GM18861 (cell line): ENCODE measurements at regions not wholly inside any gene's neighbourhood (a gene's known extent, or its start where the extent isn't known, plus 50 kb on each side); places are given as distances from the start of the nearest gene placed in this dataset.
A peak's percentile ranks its signal among the peaks of the same experiment; 100 is the strongest.
"Not testable (repeated sequence)": the region's sequence is repeated elsewhere in the genome, so short reads cannot be mapped to it uniquely, and the experiment has no call there.

Source experiments
- ATAC-seq: cut with Tn5 transposase; IDR thresholded peaks from one replicate; pipeline ENCODE4 v1.9.1; 2021; ENCODE audit not compliant: unreplicated experiment

GRCh38 chr2:160721089-160722040 is 227.8 kb upstream of the RBMS1 start:
- ATAC-seq: no peak

DNA sequence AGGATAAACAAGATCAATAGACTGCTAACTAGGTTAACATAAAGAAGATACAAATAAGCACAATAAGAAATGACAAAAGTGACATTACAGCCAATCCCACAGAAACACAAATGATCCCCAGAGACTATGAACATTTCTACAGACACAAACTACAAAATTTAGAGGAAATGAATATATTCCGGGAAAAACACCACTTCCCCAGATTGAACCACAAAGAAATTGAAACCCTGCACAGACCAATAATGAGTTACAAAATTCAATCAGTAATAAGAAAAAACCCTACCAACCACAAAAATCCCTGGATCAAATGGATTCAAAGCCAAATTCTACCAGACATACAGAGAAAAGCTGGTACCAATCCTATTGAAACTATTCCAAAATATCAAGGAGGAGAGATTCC is 232.4 kb upstream of the RBMS1 start:
- ATAC-seq: no peak

DNA sequence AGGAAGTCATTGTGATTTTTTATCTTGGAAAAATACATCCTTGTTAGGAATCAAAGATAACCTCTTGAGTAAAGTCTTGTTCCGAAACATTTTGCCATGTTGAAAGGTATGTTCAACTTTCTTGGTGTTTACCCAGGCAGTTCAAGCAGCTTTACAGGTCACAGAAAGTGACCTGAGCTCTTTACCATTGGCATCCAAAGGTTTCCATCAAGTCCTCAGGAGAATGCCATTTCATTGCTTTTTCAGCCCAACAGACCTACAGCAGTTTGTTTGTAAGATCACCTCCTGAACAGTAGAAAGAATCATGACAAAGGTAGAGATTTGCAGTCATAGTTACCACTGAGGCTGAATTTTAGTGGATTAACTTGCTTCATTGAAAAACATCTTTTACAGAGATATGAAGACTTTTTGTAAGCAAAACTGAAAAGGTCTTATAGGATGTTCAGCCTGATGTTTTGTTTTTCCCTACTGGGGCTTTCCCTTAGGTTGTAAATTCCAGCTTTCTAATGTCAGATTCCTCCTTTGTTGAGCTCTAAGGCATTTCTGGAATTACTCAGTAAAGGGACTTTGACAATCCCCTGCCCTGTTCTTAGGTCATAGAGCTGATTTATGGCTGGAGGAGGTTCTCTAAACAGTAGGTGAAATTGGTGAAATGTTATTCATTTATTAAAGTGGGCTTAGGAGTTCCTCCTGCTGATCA is 236.8 kb upstream of the RBMS1 start:
- no peak for ATAC-seq

DNA sequence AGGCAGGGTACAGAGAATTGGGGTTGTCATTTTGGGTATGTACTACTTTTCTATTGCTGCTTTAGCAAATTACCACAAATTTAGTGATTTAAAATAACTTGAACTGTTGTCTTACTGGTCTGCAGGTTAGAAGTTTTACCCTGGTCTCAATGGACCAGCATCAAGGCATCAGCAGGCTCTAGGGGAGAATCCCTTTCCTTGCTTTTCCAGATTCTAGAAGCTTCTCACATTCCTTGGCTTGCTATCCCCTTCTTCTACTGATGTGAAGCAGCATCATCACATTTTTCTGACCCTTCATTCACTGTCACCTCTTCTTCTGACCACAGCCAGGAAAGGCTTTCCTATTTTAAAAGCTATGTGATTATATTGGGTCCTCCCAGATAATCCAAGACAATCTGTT is 237.8 kb upstream of the RBMS1 start:
- no peak for ATAC-seq

- no peak for ATAC-seq
Observed at GRCh38 chr2:160731856-160732255, 238.2 kb upstream of the RBMS1 start.

DNA sequence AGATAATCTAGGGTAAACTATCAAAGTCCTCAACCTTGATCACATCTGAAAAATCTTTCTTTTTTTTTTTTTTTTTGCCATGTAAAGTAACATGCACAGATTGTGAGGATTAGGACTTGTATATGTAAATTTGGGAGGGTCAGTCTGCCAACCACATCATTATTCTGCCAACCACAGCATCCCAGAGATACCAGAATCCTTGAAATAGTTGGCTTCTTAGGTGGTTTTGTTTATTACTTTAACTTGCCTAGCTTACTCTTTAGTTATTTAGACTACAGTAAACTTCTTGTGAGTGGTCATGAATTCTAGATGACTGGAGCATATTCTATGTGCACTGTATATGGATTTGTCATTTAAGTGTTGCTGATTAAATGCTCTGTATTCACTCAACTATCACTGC is 242.1 kb upstream of the RBMS1 start:
- no peak for ATAC-seq

DNA sequence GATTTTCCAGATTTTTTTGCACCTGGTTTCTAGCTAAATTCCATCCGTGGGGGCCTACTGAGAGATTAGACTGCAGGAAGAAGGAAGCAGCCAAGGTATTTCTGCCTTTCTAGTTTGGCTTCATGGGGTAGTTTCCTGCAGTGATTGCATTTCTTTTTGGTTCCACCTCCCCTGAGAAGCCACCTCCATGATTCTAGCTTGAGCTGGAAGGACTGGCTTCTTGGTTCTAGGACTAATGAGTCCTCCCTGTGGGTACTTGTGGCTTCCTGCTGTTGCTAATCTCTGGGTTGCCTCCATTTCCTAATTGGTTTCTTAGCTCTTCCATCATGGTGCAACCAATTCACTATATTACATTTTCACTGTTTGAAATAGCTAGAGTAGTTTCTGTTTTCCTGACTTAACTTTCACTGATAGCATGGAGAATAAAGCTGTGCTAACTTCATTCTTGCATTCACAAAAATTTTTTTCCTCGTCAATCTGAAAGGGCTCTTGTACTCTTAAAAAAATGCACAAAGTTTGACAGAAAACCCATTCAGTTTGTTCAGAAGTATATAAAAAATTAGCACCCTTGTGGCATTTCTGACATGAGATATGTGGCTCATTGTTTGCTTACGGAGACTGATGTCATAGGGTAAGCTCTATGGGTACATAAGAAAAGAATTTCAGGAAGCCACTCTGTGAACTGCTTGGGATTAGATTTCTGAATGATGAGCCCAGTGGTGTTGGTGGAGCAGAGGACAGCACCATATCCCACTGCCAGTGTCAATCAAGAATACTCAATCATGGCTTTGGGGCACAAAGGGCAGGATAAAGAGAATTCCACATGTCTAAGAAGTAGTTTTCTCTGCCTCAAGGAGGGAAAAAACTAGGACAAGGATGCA is 242.8 kb upstream of the RBMS1 start:
- ATAC-seq: no peak

GRCh38 chr2:160737247-160737646 is 243.6 kb upstream of the RBMS1 start:
- no peak for ATAC-seq

DNA sequence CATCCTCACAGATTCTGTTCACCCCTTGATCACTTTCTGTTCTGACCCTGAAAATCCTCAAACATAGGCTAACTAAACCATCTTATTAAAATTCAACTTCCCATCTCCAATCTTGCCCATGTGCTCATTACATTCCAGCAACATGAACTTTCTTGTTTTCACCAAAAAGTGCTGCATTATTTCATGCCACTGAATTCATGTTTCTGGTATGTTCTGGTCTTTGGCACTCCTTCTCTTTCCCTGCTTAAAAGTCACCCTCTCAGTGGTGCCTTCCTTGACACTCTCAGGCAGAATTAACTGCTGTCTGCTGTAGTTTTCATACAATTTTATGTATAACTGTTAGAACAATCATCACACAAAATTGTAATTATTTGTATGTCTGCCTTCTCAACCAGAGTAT is 247.7 kb upstream of the RBMS1 start:
- ATAC-seq: no peak

DNA sequence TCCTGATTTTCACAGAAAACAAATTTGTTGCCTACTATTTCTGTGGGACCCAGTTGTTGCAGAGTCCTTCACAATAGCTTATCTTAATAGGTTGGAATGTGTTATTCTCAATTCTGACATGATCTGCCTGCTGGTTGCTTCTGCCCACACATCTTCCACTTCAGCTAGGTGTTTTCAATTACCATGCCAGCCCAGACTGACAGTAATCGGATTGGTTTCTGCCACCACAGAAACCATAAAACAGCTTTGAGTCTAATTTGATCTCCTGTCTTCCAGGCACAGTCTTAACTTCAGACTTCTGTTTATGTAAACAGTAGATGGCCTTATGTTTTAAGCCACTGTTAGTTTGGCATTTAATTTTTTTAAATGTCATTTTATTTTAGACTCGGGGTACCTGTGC is 248.2 kb upstream of the RBMS1 start:
- no peak for ATAC-seq

GRCh38 chr2:160742667-160743066 is 249.1 kb upstream of the RBMS1 start:
- ATAC-seq: no peak

- no peak for ATAC-seq
Observed at GRCh38 chr2:160747501-160748170, 254.0 kb upstream of the RBMS1 start.

- no peak for ATAC-seq
Observed at GRCh38 chr2:160751021-160751420, 257.4 kb upstream of the RBMS1 start.

DNA sequence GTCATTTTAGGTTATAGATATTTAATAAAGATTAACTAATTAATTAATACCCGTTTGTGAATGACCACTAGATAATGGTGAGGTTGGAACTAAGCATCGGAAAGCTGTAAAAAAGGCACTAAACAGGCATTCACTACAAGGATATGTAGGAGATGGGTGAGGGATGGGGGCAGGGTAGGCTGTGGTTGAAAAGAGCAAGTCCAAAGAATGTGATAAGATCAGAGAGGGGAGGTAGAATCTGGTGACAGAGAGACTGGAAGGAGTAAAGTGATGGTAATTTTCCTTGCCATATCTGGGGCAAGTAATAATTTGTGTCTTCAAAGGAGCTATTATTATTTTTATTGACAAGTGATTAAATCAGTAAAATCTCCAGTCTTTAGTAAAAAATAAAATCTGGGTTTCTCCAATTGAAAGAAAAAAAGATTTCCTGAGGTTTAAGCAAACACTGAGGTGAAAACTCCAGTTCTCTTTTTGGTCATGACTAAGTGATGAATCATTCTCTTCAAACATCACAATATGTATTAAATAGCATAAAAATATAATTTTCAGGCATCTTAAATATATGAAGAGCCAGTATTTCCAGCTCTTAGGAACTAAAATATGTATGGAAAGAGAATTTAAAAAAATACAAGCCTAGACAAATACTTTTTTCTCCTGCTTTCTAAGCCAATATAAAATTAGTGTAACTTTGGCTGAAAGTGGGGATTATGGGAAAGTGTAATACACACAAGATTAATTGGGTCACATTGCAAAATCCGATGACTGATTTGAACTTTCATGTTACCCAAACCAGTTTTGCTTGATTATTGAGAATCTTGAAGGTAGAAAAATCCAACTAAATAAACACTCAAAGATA is 259.1 kb upstream of the RBMS1 start:
- ATAC-seq: no peak

GRCh38 chr2:160753331-160753654 is 259.7 kb upstream of the RBMS1 start:
- peak; percentile 75 for ATAC-seq

DNA sequence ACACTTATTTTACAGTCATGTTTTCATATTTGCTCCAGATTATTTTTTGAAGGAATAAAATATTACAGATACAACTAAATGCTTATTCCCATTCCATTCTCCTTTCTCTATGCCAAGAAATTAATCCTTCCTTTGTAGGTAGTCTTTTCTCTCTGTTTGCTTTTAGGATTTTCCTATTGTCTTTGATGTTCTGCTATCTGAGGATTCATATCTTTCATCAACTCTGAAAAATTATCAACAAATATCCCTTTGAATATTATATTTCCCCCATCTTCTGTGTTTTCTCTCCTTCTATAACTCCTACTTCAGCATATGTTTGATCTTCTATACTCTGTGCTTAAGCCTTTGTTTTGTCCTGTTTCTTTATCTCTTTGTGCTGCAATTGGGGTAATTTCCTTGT is 260.4 kb upstream of the RBMS1 start:
- ATAC-seq: no peak

DNA sequence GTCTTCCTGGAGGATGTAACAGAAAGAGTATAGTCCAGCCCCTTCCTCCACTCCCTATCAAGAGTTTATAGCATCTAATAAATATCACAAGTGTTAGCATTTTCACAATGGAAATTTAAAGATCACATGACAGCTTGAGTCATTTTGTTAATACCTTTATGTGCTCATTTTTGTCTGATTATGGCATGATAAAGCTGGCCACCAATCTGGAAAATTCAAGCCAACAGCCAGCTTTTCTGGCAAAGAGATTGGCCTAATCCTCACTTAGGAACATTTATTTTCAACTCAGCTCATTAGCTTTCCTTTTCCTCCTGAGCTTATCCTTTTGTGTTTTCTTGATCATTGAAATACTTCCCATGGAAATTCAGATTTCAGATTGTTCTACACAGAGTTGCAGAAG is 262.9 kb upstream of the RBMS1 start:
- ATAC-seq: no peak

- not testable (repeated sequence) for ATAC-seq
Observed at GRCh38 chr2:160762493-160763128, 269.0 kb upstream of the RBMS1 start.

- ATAC-seq: no peak
Observed at GRCh38 chr2:160783474-160783873, 289.9 kb upstream of the RBMS1 start.

DNA sequence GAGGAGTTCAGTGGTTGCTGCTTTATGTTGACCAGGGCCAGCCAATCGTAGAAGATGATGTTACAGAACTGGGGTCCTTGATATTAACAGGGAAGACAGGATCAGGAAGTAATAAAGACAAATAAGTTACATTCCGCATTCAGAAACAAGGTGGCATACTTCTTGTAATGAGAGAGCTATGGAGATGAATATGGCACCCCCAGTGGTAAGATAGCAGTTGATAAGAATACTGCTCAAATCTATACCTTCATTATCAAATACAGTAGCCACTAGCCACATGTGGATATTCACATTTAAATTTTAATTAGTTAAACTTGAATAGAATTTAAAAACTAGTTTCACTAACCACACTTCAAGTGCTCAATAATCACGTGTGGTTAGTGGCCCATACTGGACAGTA is 290.4 kb upstream of the RBMS1 start:
- ATAC-seq: no peak
